Panc1 (cell line): ENCODE measurements at regions not wholly inside any gene's neighbourhood (a gene's known extent, or its start where the extent isn't known, plus 50 kb on each side); places are given as distances from the start of the nearest gene placed in this dataset.

Experiments
- CTCF ChIP-seq: fragments of 450-650 bp; IDR thresholded peaks from 2 replicates; pipeline ENCODE4 v1.5.1; 2017; ENCODE audit warnings: mild to moderate bottlenecking
- POLR2AphosphoS5 ChIP-seq: IDR thresholded peaks from 2 replicates; pipeline ENCODE4 v1.6.1; 2012; ENCODE audit warnings: mild to moderate bottlenecking, low read depth, low read length, moderate library complexity
- REST ChIP-seq, 2 experiments: IDR thresholded peaks; 2 replicates each; pipeline ENCODE4 v1.6.1; 2011 to 2012; ENCODE audit warnings: low read depth in 2 of 2, control low read depth in 1 of 2, low read length in 1 of 2, mild to moderate bottlenecking in 1 of 2, moderate library complexity in 1 of 2; ENCODE audit not compliant: insufficient read depth in 1 of 2
- SIN3A ChIP-seq: IDR thresholded peaks from 2 replicates; pipeline ENCODE4 v1.6.1; 2012; ENCODE audit warnings: low read depth, mild to moderate bottlenecking, low read length, moderate library complexity, borderline replicate concordance; ENCODE audit not compliant: insufficient read depth
- TCF7L2 ChIP-seq: IDR thresholded peaks from 2 replicates; pipeline ENCODE4 v1.6.1; 2011; ENCODE audit warnings: mild to moderate bottlenecking, low read depth, low read length, inconsistent platforms

- TF ChIP-seq CTCF, result no peak
- TF ChIP-seq SIN3A, result no peak
- TF ChIP-seq REST (IDR thresholded peaks at IDR 0.05; ENCODE audit: insufficient read depth in 1 of 2, low read depth in 2 of 2, low read length in 1 of 2), result no peak
- no peak for TF ChIP-seq POLR2AphosphoS5
- no peak for TF ChIP-seq TCF7L2
Observed at GRCh38 chr16:17994027-17994426, 342.5 kb downstream of the NPIPA8 start.
